Liver (tissue), 3 donors: ENCODE measurements at regions not wholly inside any gene's neighbourhood (a gene's known extent, or its start where the extent isn't known, plus 50 kb on each side); places are given as distances from the start of the nearest gene placed in this dataset.

ENCODE experiments used
- JUND ChIP-seq, 2 donors: IDR thresholded peaks; 2 replicates each; pipeline ENCODE4 v1.6.1; 2016; ENCODE audit warnings: antibody characterized with exemption in 2 of 2
- RAD21 ChIP-seq, 2 donors: IDR thresholded peaks; 2 replicates each; pipeline ENCODE4 v1.6.1; 2016; ENCODE audit warnings: antibody characterized with exemption in 2 of 2, mild to moderate bottlenecking in 2 of 2
- TF ChIP-seq, protein P1 (sequence below): fragments of 150-350 bp; IDR thresholded peaks from 2 replicates; pipeline ENCODE4 v1.5.1; 2017; ENCODE audit warnings: improper control_type of control experiment, low read depth, low read length; ENCODE audit not compliant: missing input control
- donor health status: healthy.
- donor health status: healthy.

DNA sequence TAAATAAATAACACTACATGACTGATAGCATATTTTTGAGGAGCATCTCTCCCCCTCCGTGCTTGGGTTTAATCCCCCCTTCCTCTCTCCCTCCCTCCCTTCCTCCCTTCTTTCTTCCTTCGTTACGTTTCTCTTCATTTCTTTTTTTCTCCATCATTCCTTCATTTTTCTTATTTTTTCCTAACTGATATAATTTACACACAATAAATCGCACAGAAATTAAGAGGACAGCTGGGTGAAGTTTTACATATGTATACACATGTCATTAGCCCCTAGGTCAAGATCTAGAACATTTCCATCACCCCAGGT, 51.4 kb upstream of the EZR start:
- TF ChIP-seq, protein P1, sequence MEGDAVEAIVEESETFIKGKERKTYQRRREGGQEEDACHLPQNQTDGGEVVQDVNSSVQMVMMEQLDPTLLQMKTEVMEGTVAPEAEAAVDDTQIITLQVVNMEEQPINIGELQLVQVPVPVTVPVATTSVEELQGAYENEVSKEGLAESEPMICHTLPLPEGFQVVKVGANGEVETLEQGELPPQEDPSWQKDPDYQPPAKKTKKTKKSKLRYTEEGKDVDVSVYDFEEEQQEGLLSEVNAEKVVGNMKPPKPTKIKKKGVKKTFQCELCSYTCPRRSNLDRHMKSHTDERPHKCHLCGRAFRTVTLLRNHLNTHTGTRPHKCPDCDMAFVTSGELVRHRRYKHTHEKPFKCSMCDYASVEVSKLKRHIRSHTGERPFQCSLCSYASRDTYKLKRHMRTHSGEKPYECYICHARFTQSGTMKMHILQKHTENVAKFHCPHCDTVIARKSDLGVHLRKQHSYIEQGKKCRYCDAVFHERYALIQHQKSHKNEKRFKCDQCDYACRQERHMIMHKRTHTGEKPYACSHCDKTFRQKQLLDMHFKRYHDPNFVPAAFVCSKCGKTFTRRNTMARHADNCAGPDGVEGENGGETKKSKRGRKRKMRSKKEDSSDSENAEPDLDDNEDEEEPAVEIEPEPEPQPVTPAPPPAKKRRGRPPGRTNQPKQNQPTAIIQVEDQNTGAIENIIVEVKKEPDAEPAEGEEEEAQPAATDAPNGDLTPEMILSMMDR = no peak
- TF ChIP-seq JUND (IDR thresholded peaks at IDR 0.05) (no peak), RAD21 (IDR thresholded peaks at IDR 0.05) (no peak)
